ENCODE measurements at regions not wholly inside any gene's neighbourhood (a gene's known extent, or its start where the extent isn't known, plus 50 kb on each side); places are given as distances from the start of the nearest gene placed in this dataset.

GRCh38 chr21:15468368-15468767 is 261.4 kb upstream of the USP25 start:
- TF ChIP-seq EZH2 (IDR thresholded peaks at IDR 0.05; ENCODE audit: borderline replicate concordance, low read depth, low read length, severe bottlenecking) = no peak
- TF ChIP-seq CTCF (IDR thresholded peaks at IDR 0.05; ENCODE audit: borderline replicate concordance, extremely low read depth, low read length, poor library complexity, severe bottlenecking) = no peak

Measured in DND-41 (cell line).